Bone marrow (tissue), 2 donors: ENCODE measurements at regions not wholly inside any gene's neighbourhood (a gene's known extent, or its start where the extent isn't known, plus 50 kb on each side); places are given as distances from the start of the nearest gene placed in this dataset.
A peak's percentile ranks its signal among the peaks of the same experiment; 100 is the strongest.
"Not testable (repeated sequence)": the region's sequence is repeated elsewhere in the genome, so short reads cannot be mapped to it uniquely, and the experiment has no call there.

Experiments
- DNase-seq, 2 donors: peaks; one replicate each; lab custom pipeline; 2025; lab: John Stamatoyannopoulos, UW

DNA sequence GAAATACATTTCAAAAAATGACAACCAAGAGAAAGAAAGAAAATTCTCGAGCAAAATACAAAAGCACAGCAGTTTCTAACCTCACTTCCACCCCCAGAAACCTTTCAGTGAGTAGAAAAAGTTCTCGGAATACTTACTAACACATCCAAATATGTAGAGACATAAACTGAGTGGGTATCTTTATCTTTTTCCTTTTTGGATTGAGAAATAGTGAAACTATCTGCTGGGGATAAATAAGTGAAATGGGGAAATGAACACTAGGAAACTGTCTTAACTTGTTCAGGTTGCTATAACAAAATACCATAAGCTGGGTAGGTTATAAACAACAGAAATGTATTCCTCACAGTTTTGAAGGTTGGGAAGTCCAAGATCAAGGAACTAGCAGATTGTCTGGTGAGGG lies 72.0 kb downstream of the VCAM1 start:
- DNase-seq = no peak

GRCh38 chr1:100793659-100794058 lies 74.1 kb downstream of the VCAM1 start:
- DNase-seq = no peak

DNA sequence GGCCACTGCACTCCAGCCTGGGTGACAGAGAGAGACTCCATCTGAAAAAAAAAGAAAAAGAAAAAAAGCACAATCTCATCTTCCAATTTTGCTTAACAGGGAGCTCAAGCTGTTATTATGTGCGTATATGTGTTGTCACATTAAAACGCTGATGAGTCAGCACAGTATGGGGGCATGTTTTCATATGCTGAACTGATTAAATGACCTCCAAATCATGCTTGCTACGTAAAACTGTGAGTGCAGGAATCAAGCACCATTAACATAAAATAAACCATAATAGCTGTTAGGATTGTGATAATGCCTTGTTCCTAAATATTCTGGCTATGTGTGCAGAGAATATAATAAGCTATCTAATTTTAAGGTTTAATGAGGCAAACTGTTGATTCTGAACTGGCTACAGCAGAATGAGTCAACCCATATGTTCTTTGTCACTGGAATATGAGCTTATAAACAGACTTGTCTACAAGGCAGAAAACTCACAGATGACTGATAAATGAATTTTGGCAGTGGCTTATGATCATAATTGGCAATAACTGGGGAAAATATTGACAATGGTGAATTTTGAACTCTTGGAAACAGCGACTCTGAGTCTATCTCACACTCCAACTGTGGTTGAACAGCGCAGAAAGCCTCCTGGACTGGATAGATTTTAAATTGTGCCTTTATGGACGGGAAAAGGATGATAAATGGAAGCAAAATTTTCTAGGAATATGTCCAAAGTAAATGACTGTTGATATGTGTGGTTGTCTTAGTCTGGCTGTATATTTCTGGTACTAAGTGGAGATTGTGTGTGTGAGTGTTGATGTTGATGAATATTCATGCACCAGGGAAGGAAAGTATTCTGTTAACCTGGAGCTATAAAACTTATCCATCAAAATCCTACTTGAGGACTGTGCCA lies 75.5 kb downstream of the VCAM1 start:
- no peak for DNase-seq

- no peak for DNase-seq
Observed at GRCh38 chr1:100795646-100795985, 76.1 kb downstream of the VCAM1 start.

DNA sequence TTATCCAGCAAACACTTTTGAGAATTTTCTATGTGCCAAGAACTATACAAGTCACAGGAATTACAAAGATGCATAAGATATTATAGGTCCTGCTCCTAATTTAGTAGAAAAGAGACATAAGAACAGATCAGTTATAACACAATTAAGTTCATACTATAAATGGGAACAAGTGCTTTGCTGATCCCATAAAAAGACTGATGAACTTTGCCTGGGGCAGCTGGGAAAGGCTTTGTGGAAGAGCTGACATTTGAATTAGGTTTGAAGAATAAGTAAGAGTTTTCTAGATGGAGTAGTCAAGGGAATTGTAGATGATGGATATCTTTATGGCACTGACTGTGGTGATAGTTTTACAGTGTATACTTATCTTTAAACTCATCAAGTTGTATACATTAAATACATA lies 76.5 kb downstream of the VCAM1 start:
- no peak for DNase-seq

GRCh38 chr1:100799548-100799947 lies 80.0 kb downstream of the VCAM1 start:
- DNase-seq = no peak

GRCh38 chr1:100799954-100800612 lies 80.5 kb downstream of the VCAM1 start:
- DNase-seq = no peak

DNA sequence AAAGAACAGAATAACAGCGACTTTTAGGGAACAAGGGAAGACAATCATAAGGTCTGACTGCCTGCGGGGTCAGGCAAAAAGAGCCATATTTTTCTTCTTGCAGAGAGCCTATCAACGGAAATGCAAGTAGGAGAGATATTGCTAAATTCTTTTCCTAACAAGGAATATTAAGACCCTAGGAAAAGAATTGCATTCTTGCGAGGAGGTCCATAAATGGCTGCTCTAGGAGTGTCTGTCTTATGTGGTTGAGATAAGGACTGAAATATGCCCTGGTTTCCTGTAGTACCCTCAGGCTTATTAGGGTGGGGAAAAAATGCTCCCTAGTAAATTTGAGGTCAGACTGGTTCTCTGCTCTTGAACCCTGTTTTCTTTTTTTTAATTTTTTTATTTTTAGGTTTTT lies 81.7 kb downstream of the VCAM1 start:
- DNase-seq = not testable (repeated sequence)

GRCh38 chr1:100803280-100803679 lies 83.7 kb downstream of the VCAM1 start:
- DNase-seq = not testable (repeated sequence)

DNA sequence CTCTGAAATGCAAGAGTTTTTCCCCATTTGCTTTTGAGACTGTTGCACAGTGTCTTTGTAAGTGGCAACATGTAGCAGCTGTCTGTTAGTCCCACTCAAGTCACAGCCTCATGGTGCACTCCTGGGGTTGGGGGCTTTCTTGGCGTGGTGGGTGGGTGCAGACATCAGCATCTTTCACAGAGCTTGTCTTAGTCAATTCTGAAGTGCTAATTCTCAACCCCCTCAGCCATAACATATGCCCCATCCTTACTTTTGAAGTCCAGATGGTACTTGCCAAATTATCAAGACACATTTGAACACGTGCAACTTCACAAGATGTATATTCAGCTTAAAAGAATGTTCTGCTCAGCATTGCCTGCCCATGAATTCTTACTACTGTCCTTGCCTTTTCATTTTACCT lies 87.1 kb downstream of the VCAM1 start:
- DNase-seq = no peak

- no peak for DNase-seq
Observed at GRCh38 chr1:100810360-100810759, 84.3 kb downstream of the EXTL2 start.

GRCh38 chr1:100811808-100812207 lies 82.8 kb downstream of the EXTL2 start:
- DNase-seq = no peak

DNA sequence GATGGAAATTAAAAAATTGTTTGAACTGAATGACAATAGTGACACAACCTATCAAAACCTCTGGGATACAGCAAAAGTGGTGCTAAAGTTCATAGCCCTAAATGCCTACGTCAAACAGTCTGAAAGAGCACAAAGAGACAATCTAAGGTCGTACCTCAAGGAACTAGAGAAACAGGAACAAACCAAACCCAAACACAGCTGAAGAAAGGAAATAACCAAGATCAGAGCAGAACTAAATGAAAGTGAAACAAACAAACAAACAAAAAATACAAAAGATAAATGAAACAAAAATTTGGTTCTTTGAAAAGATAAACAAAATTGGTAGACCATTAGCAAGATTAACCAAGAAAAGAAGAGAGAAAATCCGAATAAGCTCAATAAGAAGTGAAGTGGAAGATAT lies 79.7 kb downstream of the EXTL2 start:
- peak in 1 of 2 donors; percentile 56 for DNase-seq

- DNase-seq = peak in 1 of 2 donors; percentile 30
Observed at GRCh38 chr1:100816049-100816448, 78.6 kb downstream of the EXTL2 start.

- DNase-seq = not testable (repeated sequence)
Observed at GRCh38 chr1:100820195-100820594, 74.4 kb downstream of the EXTL2 start.

- not testable (repeated sequence) for DNase-seq
Observed at GRCh38 chr1:100821919-100822318, 72.7 kb downstream of the EXTL2 start.
